ENCODE measurements at regions not wholly inside any gene's neighbourhood (a gene's known extent, or its start where the extent isn't known, plus 50 kb on each side); places are given as distances from the start of the nearest gene placed in this dataset.
"Not testable (repeated sequence)": the region's sequence is repeated elsewhere in the genome, so short reads cannot be mapped to it uniquely, and the experiment has no call there.

DNA sequence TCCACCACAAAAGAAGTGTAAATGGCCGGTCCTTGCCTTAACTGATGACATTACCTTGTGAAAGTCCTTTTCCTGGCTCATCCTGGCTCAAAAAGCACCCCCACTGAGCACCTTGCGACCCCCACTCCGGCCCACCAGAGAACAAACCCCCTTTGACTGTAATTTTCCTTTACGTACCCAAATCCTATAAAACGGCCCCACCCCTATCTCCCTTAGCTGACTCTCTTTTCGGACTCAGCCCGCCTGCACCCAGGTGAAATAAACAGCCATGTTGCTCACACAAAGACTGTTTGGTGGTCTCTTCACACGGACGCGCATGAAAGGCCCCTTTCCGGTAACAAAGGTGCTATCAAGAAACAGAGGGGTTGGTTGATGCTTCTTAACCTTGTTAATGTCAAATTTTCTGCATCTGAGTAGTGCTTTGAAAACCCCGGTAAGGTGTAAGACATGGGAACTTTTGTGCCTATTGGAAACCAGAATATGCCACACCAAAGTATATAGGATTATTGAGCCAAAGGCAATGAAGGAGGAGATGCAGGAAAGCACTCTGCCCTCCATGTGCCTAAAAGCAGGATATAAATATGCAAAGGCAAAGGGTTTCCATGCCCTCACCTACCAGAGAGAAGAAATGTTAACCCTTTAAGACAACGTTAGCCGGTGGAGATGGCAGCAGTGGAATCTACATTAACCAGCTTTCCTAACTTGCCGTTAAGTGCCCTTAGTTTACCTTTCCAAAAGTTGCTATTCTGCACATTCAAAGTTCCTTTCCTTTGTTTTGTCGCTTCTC, 105.4 kb upstream of the LDB2 start:
- not testable (repeated sequence) for H3K4me3 ChIP-seq (ENCODE audit: low read length); H3K4me1 ChIP-seq (ENCODE audit: insufficient read depth, low read length); H2AFZ ChIP-seq (ENCODE audit: low read depth, low read length); H3K36me3 ChIP-seq (ENCODE audit: insufficient read depth, low read length); H3K27me3 ChIP-seq (ENCODE audit: insufficient read depth, low read length); H3K9me3 ChIP-seq (ENCODE audit: low read length)

DNA sequence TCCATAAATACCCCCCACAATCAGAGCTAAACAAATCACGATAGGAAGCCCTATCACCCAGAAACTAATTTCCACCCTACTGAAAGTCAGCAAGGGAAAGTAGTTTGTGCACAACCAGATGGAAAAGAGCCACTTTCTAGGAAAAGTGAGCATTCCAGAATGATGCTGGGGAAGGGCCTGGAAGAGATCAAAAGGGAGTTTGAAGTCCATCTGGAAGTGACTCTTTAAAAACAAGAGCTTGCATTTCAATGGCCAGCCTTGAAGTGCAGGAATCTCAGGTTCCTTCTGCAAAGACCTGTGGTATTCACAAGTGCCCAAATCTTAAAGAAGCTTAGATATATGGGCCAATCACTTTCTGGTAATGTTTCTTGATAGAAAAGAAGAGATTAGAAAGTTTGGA, 97.0 kb upstream of the LDB2 start:
- H2AFZ ChIP-seq (ENCODE audit: low read depth, low read length) = no peak overlapping the region
- no peaks in the 10 kb centered on the region for H3K27me3 ChIP-seq (ENCODE audit: insufficient read depth, low read length)
- no peaks in the 10 kb centered on the region for H3K36me3 ChIP-seq (ENCODE audit: insufficient read depth, low read length)
- H3K4me3 ChIP-seq (ENCODE audit: low read length) = no peak overlapping the region
- H3K9me3 ChIP-seq (ENCODE audit: low read length) = no peaks in the 10 kb centered on the region
- H3K4me1 ChIP-seq (ENCODE audit: insufficient read depth, low read length) = no peaks in the 10 kb centered on the region

DNA sequence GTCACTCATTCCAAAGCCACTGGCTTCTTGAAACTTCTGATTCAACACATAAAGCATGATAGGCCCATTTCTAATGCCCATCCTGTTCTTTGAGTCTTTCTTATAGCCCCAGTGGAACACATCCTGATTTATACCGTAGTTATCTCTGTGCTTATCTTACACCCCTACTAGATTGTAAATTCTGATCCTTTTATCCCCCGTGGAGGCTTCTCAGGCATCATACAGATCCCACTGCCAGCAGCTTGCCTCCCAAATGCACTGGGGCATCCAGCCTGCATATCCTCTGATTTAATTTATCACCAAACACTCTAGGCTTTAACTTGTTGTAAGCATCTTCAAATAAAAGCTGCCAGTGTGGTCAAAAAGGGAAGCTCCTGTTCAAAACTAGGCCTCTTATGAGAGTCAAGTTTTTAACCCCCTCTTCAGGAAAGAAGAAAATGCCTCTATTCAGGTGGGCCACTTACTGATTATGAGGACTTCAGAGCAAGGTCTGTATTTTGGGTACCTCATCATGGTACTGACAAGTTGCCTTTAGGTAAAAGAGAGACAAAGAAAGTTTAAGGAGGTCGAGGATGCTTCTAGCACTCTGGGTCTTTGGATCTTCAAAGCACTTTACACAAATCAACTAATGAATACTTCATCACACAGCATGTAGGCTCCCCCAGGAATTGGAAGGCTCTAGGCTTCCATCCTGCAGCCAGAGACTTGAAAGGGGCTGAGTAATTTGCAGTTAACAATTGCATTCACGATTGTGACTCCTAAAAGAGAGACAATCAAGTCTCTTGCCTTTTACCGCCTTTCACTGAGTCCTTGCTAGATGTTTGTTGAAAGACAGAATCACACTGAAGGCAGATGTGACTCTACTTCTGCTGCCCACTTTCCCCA, 95.8 kb upstream of the LDB2 start:
- Histone ChIP-seq H3K4me1 (ENCODE audit: insufficient read depth, low read length) (no peaks in the 10 kb centered on the region), H3K27me3 (ENCODE audit: insufficient read depth, low read length) (no peaks in the 10 kb centered on the region), H3K9me3 (ENCODE audit: low read length) (no peaks in the 10 kb centered on the region), H3K36me3 (ENCODE audit: insufficient read depth, low read length) (no peaks in the 10 kb centered on the region), H3K4me3 (ENCODE audit: low read length) (no peak overlapping the region), H2AFZ (ENCODE audit: low read depth, low read length) (no peak overlapping the region)

DNA sequence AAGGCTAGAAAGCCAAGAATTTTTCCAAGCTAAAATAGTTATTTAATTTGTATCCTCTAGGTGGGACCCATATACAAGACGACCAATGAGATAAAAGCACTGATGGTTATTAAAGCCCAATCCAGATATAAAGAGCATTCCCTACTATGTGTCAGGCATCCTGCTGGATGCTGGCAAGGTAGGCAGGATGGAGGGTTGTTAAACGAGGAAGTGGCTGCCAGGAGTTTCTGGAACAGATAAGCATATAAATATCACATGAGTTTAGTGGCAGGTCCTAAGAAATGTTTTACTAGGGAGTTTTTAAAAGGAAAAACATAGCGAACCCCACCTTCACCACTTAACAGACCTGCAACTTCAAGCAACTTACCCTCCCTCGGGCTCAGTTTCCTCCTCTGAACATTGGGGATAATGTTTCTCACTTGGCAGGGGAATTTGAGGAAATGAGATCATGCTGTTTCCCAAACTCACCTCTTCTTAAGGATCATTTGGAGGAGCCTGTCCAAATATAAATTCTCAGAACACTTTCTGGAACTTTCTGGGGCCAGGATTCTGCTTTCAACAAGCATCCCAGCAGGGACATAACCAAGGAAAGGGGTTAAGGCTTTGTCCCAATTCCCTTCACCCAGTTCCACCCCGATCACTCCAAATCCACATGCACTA, 94.3 kb upstream of the LDB2 start:
- no peaks in the 10 kb centered on the region for H3K27me3 ChIP-seq (ENCODE audit: insufficient read depth, low read length)
- no peaks in the 10 kb centered on the region for H3K36me3 ChIP-seq (ENCODE audit: insufficient read depth, low read length)
- no peak overlapping the region for H3K4me3 ChIP-seq (ENCODE audit: low read length)
- no peaks in the 10 kb centered on the region for H3K4me1 ChIP-seq (ENCODE audit: insufficient read depth, low read length)
- H3K9me3 ChIP-seq (ENCODE audit: low read length) = no peaks in the 10 kb centered on the region
- H2AFZ ChIP-seq (ENCODE audit: low read depth, low read length) = no peak overlapping the region

DNA sequence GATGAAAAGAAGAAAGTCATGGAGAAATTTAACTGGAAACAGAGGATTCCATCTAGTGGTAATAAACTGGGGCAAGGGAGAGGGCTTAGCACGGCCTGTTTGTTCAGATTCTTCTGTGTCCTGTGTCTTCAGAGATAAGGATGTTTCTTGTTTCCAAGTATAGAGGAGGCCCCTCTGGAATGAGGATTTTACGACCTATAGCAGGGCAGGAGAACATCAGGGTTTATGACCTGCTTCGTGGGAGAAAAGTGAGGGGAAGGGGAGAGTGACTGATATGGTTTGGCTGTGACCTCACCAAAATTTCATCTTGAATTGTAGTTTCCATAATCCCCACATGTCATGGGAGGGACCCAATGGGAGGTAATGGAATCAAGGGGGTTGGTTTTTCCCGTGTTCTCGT, 93.0 kb upstream of the LDB2 start:
- Histone ChIP-seq H3K27me3 (ENCODE audit: insufficient read depth, low read length) (no peaks in the 10 kb centered on the region), H3K4me3 (ENCODE audit: low read length) (no peak overlapping the region), H2AFZ (ENCODE audit: low read depth, low read length) (no peak overlapping the region), H3K9me3 (ENCODE audit: low read length) (no peaks in the 10 kb centered on the region), H3K36me3 (ENCODE audit: insufficient read depth, low read length) (no peaks in the 10 kb centered on the region), H3K4me1 (ENCODE audit: insufficient read depth, low read length) (no peaks in the 10 kb centered on the region)

DNA sequence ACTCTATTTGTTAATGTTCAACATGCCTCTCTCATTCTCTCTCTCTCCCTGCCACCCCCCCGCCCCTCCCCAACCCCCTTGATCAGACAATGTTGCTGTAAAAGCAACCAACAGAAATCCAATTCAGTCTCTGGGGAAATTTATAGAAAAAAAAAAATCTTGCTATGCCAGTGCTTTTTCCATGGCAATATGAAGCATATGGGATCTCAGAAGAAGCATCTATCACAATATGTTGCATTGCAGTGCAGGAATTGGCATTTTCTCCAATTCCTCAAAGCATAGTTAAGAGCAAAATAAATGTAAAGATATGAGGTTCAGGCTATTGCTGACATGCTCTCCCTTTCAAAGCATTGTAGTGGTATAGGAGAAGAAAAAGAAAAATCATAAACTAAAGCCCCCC, 90.9 kb upstream of the LDB2 start:
- Histone ChIP-seq H3K4me3 (ENCODE audit: low read length) (no peak overlapping the region), H2AFZ (ENCODE audit: low read depth, low read length) (no peak overlapping the region), H3K36me3 (ENCODE audit: insufficient read depth, low read length) (no peaks in the 10 kb centered on the region), H3K4me1 (ENCODE audit: insufficient read depth, low read length) (no peaks in the 10 kb centered on the region), H3K27me3 (ENCODE audit: insufficient read depth, low read length) (no peaks in the 10 kb centered on the region), H3K9me3 (ENCODE audit: low read length) (no peaks in the 10 kb centered on the region)

DNA sequence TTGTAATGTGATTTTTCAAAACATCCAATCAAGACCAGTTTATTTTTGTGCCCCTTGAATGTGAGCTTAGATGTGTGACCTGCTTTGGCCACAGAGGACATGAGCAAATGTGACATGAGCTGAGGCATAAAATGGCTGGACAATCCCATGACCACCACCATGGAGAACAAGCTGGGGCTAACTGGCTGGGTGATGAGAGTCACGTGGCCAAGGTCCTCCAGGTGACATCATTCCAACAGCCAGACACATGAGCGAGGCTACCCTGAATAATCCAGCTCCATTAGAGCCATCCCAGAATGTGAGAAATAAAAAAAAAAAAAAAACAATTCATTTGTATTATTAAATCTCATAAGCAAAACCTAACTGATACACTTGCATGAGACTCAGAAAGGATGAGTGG, 90.4 kb upstream of the LDB2 start:
- Histone ChIP-seq H3K36me3 (ENCODE audit: insufficient read depth, low read length) (no peaks in the 10 kb centered on the region), H3K27me3 (ENCODE audit: insufficient read depth, low read length) (no peaks in the 10 kb centered on the region), H3K4me3 (ENCODE audit: low read length) (no peak overlapping the region), H3K4me1 (ENCODE audit: insufficient read depth, low read length) (no peaks in the 10 kb centered on the region), H3K9me3 (ENCODE audit: low read length) (no peaks in the 10 kb centered on the region), H2AFZ (ENCODE audit: low read depth, low read length) (no peak overlapping the region)

DNA sequence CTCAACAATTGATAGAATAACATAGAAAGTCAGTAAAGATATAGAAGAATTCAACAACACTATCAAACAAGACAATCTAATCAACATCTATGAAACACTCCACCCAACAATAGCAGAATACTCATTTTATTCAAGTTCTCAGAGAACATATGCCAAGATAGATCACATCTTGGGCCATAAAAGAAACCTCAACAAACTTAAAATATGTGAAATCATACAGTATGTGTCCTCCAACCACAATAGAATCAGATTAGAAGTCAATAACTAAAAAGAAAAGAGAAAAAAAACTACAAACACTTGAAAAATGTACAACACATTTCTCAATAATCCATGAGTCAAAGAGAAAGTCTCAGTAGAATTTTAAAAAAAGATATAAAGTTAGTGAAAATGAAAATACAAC, 78.6 kb upstream of the LDB2 start:
- Histone ChIP-seq H3K9me3 (ENCODE audit: low read length) (no peaks in the 10 kb centered on the region), H3K4me3 (ENCODE audit: low read length) (no peak overlapping the region), H2AFZ (ENCODE audit: low read depth, low read length) (no peak overlapping the region), H3K27me3 (ENCODE audit: insufficient read depth, low read length) (no peaks in the 10 kb centered on the region), H3K36me3 (ENCODE audit: insufficient read depth, low read length) (no peaks in the 10 kb centered on the region), H3K4me1 (ENCODE audit: insufficient read depth, low read length) (no peaks in the 10 kb centered on the region)

DNA sequence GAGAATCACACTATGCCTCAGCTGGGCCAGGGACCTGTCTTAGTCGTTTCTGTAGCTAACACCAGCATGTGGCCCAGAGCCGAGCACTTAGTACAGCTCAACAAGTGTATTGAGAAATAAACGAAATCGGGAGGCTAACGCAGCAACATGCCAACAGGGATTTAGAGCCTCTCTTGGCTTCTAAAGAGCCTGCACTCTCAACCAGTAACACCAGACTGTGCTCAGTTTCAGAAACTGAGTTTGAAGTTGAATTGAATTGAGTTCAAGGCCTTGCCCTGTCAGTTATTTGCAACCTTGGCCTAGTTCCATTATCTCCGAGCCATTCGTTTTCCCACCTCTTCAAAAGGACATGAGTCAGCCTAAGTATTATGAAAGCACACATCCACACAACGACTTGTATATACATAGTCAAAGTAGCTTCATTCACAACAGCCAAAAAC, 71.3 kb upstream of the LDB2 start:
- Histone ChIP-seq H3K27me3 (ENCODE audit: insufficient read depth, low read length) (no peaks in the 10 kb centered on the region), H2AFZ (ENCODE audit: low read depth, low read length) (no peak overlapping the region), H3K9me3 (ENCODE audit: low read length) (no peaks in the 10 kb centered on the region), H3K4me3 (ENCODE audit: low read length) (no peak overlapping the region), H3K4me1 (ENCODE audit: insufficient read depth, low read length) (no peaks in the 10 kb centered on the region), H3K36me3 (ENCODE audit: insufficient read depth, low read length) (no peaks in the 10 kb centered on the region)

DNA sequence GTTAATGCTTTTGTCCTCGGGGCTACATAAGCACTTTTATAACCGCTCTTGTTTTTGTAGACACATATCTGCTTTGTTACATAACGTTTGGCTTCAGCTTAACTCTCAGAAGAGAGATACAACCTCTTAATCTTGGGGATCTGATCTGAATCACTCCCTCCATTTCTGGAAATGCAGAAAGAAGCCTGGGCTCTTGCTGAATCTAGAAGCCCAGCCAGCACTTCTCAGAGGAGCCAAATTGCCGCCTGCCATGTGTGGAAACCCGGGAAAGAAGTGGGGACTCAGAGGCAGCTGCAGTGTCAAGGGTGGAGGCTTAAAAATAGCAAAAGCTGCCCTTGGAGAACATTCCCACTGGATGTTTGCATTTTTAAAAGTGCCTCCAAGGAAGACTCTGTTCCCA, 69.3 kb upstream of the LDB2 start:
- Histone ChIP-seq H2AFZ (ENCODE audit: low read depth, low read length) (no peak overlapping the region), H3K27me3 (ENCODE audit: insufficient read depth, low read length) (no peaks in the 10 kb centered on the region), H3K36me3 (ENCODE audit: insufficient read depth, low read length) (no peaks in the 10 kb centered on the region), H3K9me3 (ENCODE audit: low read length) (no peaks in the 10 kb centered on the region), H3K4me3 (ENCODE audit: low read length) (no peak overlapping the region), H3K4me1 (ENCODE audit: insufficient read depth, low read length) (no peaks in the 10 kb centered on the region)

DNA sequence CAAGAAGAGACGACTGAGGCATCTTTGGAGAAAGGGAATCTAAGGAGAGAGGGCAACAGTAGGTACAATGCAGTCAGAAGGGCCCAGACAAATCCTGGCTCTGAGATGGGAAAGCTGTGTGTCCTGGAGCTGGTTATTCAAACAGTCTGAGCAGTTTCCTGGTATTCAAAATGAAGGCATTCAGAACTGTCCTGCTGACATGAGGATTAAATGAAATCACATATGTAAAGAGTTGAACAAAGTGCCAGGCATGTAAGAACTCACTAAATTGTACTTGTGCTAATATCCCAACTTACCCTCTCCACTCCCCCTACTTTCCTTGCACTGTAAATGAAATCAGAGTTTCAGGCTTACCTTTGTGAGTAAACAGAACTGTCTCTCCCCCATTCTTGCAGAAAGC, 60.9 kb upstream of the LDB2 start:
- Histone ChIP-seq H3K27me3 (ENCODE audit: insufficient read depth, low read length) (no peaks in the 10 kb centered on the region), H3K9me3 (ENCODE audit: low read length) (no peaks in the 10 kb centered on the region), H2AFZ (ENCODE audit: low read depth, low read length) (no peak overlapping the region), H3K36me3 (ENCODE audit: insufficient read depth, low read length) (no peaks in the 10 kb centered on the region), H3K4me1 (ENCODE audit: insufficient read depth, low read length) (no peaks in the 10 kb centered on the region), H3K4me3 (ENCODE audit: low read length) (no peak overlapping the region)

DNA sequence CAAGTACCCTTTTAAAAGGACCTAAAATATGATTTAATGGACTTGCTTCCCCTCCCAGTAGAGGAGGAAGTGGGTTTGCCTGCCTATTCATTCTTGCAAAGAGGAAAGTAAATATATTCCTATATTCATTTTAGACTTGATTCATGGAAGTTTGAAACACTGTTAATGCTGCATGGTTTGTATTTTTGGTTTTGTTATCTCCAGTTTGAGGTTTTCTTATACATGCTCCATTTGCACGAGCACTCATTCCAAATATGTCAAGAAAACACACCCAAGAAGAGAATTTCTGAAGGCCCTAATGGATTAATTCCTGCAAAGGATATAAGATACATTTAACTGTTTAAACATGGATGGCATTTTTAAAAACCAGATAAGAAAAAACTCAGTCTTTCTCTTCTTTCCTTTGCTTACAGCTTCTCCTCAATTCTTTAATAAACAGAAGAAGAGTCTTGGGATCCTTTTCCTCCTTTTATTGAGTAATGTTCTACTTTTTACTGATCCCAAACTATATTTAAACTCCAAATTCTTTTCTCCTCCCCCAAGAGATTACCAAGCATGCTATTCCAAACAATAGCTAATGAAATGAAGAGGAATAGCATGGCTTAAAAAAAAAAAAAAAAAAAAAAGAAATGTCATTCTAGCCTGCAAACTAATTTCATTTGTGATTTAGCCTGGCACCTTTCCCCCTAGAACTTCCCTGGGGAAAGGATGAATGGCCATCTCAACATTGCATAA, 54.6 kb upstream of the LDB2 start:
- H3K36me3 ChIP-seq (ENCODE audit: insufficient read depth, low read length) = no peaks in the 10 kb centered on the region
- H3K9me3 ChIP-seq (ENCODE audit: low read length) = peaks cover 3% of the 10 kb centered on the region
- H3K4me3 ChIP-seq (ENCODE audit: low read length) = no peak overlapping the region

DNA sequence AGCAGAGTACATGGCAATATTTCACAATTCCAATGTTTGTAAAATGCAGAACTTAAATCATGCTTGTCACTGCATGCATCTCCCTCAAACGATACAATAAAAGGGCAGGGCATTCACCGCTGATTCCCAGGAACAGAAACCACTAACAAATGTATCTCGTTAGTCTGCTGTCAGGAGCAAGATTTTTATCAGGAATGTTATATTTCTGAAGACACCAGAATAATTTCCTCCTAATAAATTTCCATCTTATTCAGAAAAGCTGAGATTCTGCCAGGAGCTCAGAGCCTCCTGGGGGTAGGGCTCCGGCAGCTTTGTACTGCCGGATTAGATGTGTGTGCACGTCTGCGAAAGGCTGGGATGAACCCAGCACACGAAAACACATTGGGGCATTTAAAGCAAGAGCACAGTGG, 54.0 kb upstream of the LDB2 start:
- Histone ChIP-seq H3K9me3 (ENCODE audit: low read length) (peaks cover 3% of the 10 kb centered on the region), H3K27me3 (ENCODE audit: insufficient read depth, low read length) (no peaks in the 10 kb centered on the region), H3K4me3 (ENCODE audit: low read length) (no peak overlapping the region), H3K4me1 (ENCODE audit: insufficient read depth, low read length) (no peaks in the 10 kb centered on the region), H3K36me3 (ENCODE audit: insufficient read depth, low read length) (no peaks in the 10 kb centered on the region), H2AFZ (ENCODE audit: low read depth, low read length) (no peak overlapping the region)

More for the DNA sequence above, 54.6 kb upstream of the LDB2 start:
- no peak overlapping the region for H2AFZ ChIP-seq (ENCODE audit: low read depth, low read length)
- H3K27me3 ChIP-seq (ENCODE audit: insufficient read depth, low read length) = no peaks in the 10 kb centered on the region
- H3K4me1 ChIP-seq (ENCODE audit: insufficient read depth, low read length) = no peaks in the 10 kb centered on the region

Data from neuron (in vitro differentiated cells).